CD4-positive, CD25-positive, alpha-beta regulatory T cell (primary cell): ENCODE measurements at regions not wholly inside any gene's neighbourhood (a gene's known extent, or its start where the extent isn't known, plus 50 kb on each side); places are given as distances from the start of the nearest gene placed in this dataset.

Experiments used
- ATAC-seq, 2 donors: fragments of 150-1000 bp; cut with Tn5 transposase; one replicate each; pipeline ENCODE4 v1.10.0; 2021; ENCODE audit warnings: low read depth in 2 of 2, moderate number of reproducible peaks in 2 of 2, moderate library complexity in 1 of 2
- DNase-seq, 3 donors: peaks; one replicate each; pipeline versions ENCODE4 v3.0.0 to v3.0.0-alpha.2; 2012 to 2022; ENCODE audit warnings: mixed read lengths in 1 of 3
- H3K27ac ChIP-seq: one replicate; pipeline ENCODE4 v1.7.0; 2013; ENCODE audit warnings: mild to moderate bottlenecking, low read length; ENCODE audit not compliant: insufficient read depth, poor library complexity, severe bottlenecking
- H3K27me3 ChIP-seq: one replicate; pipeline ENCODE4 v1.7.0; 2013; ENCODE audit warnings: low read length; ENCODE audit not compliant: control insufficient read depth, insufficient read depth
- H3K36me3 ChIP-seq: one replicate; pipeline ENCODE4 v1.7.0; 2013; ENCODE audit warnings: mild to moderate bottlenecking, low read length, moderate library complexity; ENCODE audit not compliant: control insufficient read depth, insufficient read depth
- H3K4me1 ChIP-seq: 2 replicates; pipeline ENCODE4 v1.7.0; 2013; ENCODE audit warnings: mild to moderate bottlenecking, low read length; ENCODE audit not compliant: insufficient read depth, control insufficient read depth, poor library complexity, severe bottlenecking
- H3K4me3 ChIP-seq: one replicate; pipeline ENCODE4 v1.7.0; 2013; ENCODE audit warnings: low read depth, mild to moderate bottlenecking, low read length, moderate library complexity
- H3K9me3 ChIP-seq, 2 experiments: 1 replicate in 1 of 2; 2 replicates in 1 of 2; pipeline ENCODE4 v1.7.0; 2013; ENCODE audit warnings: low read length in 2 of 2, mild to moderate bottlenecking in 1 of 2, moderate library complexity in 1 of 2; ENCODE audit not compliant: control insufficient read depth in 2 of 2
- H3K27ac Mint-ChIP-seq, 3 donors: one replicate each; pipeline ENCODE4 v1.8.0; 2020 to 2022; ENCODE audit warnings: mild to moderate bottlenecking in 3 of 3, mixed read lengths in 3 of 3, moderate library complexity in 2 of 3
- H3K27me3 Mint-ChIP-seq: one replicate; pipeline ENCODE4 v1.8.0; 2022; ENCODE audit warnings: mild to moderate bottlenecking, mixed read lengths
- H3K36me3 Mint-ChIP-seq: one replicate; pipeline ENCODE4 v1.8.0; 2020; ENCODE audit warnings: mixed read lengths
- H3K4me1 Mint-ChIP-seq, 4 donors: one replicate each; pipeline ENCODE4 v1.8.0; 2020 to 2022; ENCODE audit warnings: mixed read lengths in 4 of 4, mild to moderate bottlenecking in 1 of 4
- H3K4me3 Mint-ChIP-seq, 4 donors: one replicate each; pipeline ENCODE4 v1.8.0; 2020 to 2022; ENCODE audit warnings: mild to moderate bottlenecking in 4 of 4, mixed read lengths in 4 of 4, moderate library complexity in 3 of 4
- H3K9me3 Mint-ChIP-seq, 7 donors: one replicate each; pipeline ENCODE4 v1.8.0; 2020 to 2022; ENCODE audit warnings: mixed read lengths in 7 of 7, mild to moderate bottlenecking in 3 of 7, moderate library complexity in 2 of 7

- ATAC-seq (no peak), DNase-seq (no peak)
- Histone ChIP-seq H3K36me3 (no peaks in the 10 kb centered on the region), H3K27ac (no peak overlapping the region), H3K9me3 (peaks cover 0 to 10% of the 10 kb centered on the region in 2 experiments), H3K4me1 (no peaks in the 10 kb centered on the region), H3K27me3 (no peaks in the 10 kb centered on the region), H3K4me3 (no peak overlapping the region)
- H3K9me3 Mint-ChIP-seq, result peaks cover 4 to 40% (median 9%) of the 10 kb centered on the region in 7 donors
- no peak overlapping the region for H3K27ac Mint-ChIP-seq
- peaks cover 0 to 5% (median 0%) of the 10 kb centered on the region in 4 donors for H3K4me1 Mint-ChIP-seq
- no peak overlapping the region for H3K4me3 Mint-ChIP-seq
- peaks cover 4% of the 10 kb centered on the region for H3K27me3 Mint-ChIP-seq
- H3K36me3 Mint-ChIP-seq, result peaks cover 4% of the 10 kb centered on the region
Measured at GRCh38 chr6:76533661-76534060, 461.2 kb upstream of the IMPG1 start.

GRCh38 chr6:76532647-76533046 lies 460.2 kb upstream of the IMPG1 start:
- H3K4me3 ChIP-seq, result no peak overlapping the region
- no peak for ATAC-seq
- no peaks in the 10 kb centered on the region for H3K4me1 ChIP-seq
- H3K27me3 ChIP-seq, result no peaks in the 10 kb centered on the region
- Mint-ChIP-seq H3K27me3 (no peaks in the 10 kb centered on the region), H3K4me1 (no peaks in the 10 kb centered on the region), H3K36me3 (peaks cover 4% of the 10 kb centered on the region), H3K27ac (no peak overlapping the region), H3K9me3 (peaks cover 4 to 43% (median 9%) of the 10 kb centered on the region in 7 donors), H3K4me3 (no peak overlapping the region)
- no peak overlapping the region for H3K27ac ChIP-seq
- DNase-seq, result no peak
- peaks cover 0 to 10% of the 10 kb centered on the region in 2 experiments for H3K9me3 ChIP-seq
- no peaks in the 10 kb centered on the region for H3K36me3 ChIP-seq

- Histone ChIP-seq H3K4me1 (no peaks in the 10 kb centered on the region), H3K27me3 (no peaks in the 10 kb centered on the region), H3K4me3 (no peak overlapping the region), H3K9me3 (no peaks in the 10 kb centered on the region), H3K36me3 (no peaks in the 10 kb centered on the region), H3K27ac (no peak overlapping the region)
- no peaks in the 10 kb centered on the region for H3K36me3 Mint-ChIP-seq
- H3K4me3 Mint-ChIP-seq, result no peak overlapping the region
- no peaks in the 10 kb centered on the region for H3K27me3 Mint-ChIP-seq
- H3K9me3 Mint-ChIP-seq, result peaks cover 0 to 13% (median 5%) of the 10 kb centered on the region in 7 donors
- ATAC-seq (no peak), DNase-seq (no peak)
- no peak overlapping the region for H3K27ac Mint-ChIP-seq
- H3K4me1 Mint-ChIP-seq, result no peaks in the 10 kb centered on the region
Measured at GRCh38 chr6:76518443-76518842, 446.0 kb upstream of the IMPG1 start.

GRCh38 chr6:76516924-76517323 lies 444.5 kb upstream of the IMPG1 start:
- H3K27ac Mint-ChIP-seq, result no peak overlapping the region
- DNase-seq (no peak), ATAC-seq (no peak)
- no peaks in the 10 kb centered on the region for H3K27me3 Mint-ChIP-seq
- H3K27ac ChIP-seq, result no peak overlapping the region
- H3K4me1 ChIP-seq, result no peaks in the 10 kb centered on the region
- H3K27me3 ChIP-seq, result no peaks in the 10 kb centered on the region
- H3K36me3 ChIP-seq, result no peaks in the 10 kb centered on the region
- H3K36me3 Mint-ChIP-seq, result no peaks in the 10 kb centered on the region
- H3K9me3 ChIP-seq, result no peaks in the 10 kb centered on the region
- H3K4me3 Mint-ChIP-seq, result no peak overlapping the region
- no peaks in the 10 kb centered on the region for H3K4me1 Mint-ChIP-seq
- no peak overlapping the region for H3K4me3 ChIP-seq
- H3K9me3 Mint-ChIP-seq, result peaks cover 0 to 8% (median 5%) of the 10 kb centered on the region in 7 donors

GRCh38 chr6:76510489-76510888 lies 438.0 kb upstream of the IMPG1 start:
- Histone ChIP-seq H3K9me3 (peaks cover 0 to 4% of the 10 kb centered on the region in 2 experiments), H3K36me3 (no peaks in the 10 kb centered on the region), H3K4me3 (no peak overlapping the region), H3K4me1 (no peaks in the 10 kb centered on the region), H3K27me3 (no peaks in the 10 kb centered on the region), H3K27ac (no peak overlapping the region)
- H3K27ac Mint-ChIP-seq, result no peak overlapping the region
- DNase-seq (no peak), ATAC-seq (no peak)
- H3K4me3 Mint-ChIP-seq, result no peak overlapping the region
- H3K4me1 Mint-ChIP-seq, result no peaks in the 10 kb centered on the region
- H3K27me3 Mint-ChIP-seq, result no peaks in the 10 kb centered on the region
- H3K36me3 Mint-ChIP-seq, result no peaks in the 10 kb centered on the region
- H3K9me3 Mint-ChIP-seq, result peaks cover 0 to 5% (median 3%) of the 10 kb centered on the region in 7 donors

GRCh38 chr6:76509397-76509796 lies 436.9 kb upstream of the IMPG1 start:
- Histone ChIP-seq H3K9me3 (peaks cover 0 to 4% of the 10 kb centered on the region in 2 experiments), H3K4me3 (no peak overlapping the region), H3K27ac (no peak overlapping the region), H3K27me3 (no peaks in the 10 kb centered on the region), H3K4me1 (no peaks in the 10 kb centered on the region), H3K36me3 (no peaks in the 10 kb centered on the region)
- H3K27ac Mint-ChIP-seq, result no peak overlapping the region
- no peak overlapping the region for H3K4me3 Mint-ChIP-seq
- no peaks in the 10 kb centered on the region for H3K36me3 Mint-ChIP-seq
- no peaks in the 10 kb centered on the region for H3K27me3 Mint-ChIP-seq
- H3K4me1 Mint-ChIP-seq, result no peaks in the 10 kb centered on the region
- no peak for DNase-seq
- no peak for ATAC-seq
- H3K9me3 Mint-ChIP-seq, result peaks cover 0 to 5% (median 3%) of the 10 kb centered on the region in 7 donors

- no peak overlapping the region for H3K4me3 Mint-ChIP-seq
- Histone ChIP-seq H3K4me3 (no peak overlapping the region), H3K27me3 (no peaks in the 10 kb centered on the region), H3K9me3 (peaks cover 0 to 4% of the 10 kb centered on the region in 2 experiments), H3K36me3 (no peaks in the 10 kb centered on the region), H3K27ac (no peak overlapping the region), H3K4me1 (no peaks in the 10 kb centered on the region)
- no peaks in the 10 kb centered on the region for H3K4me1 Mint-ChIP-seq
- ATAC-seq (no peak), DNase-seq (no peak)
- H3K36me3 Mint-ChIP-seq, result no peaks in the 10 kb centered on the region
- H3K27me3 Mint-ChIP-seq, result no peaks in the 10 kb centered on the region
- H3K9me3 Mint-ChIP-seq, result peaks cover 0 to 12% (median 4%) of the 10 kb centered on the region in 7 donors
- H3K27ac Mint-ChIP-seq, result no peak overlapping the region
Measured at GRCh38 chr6:76506808-76507207, 434.3 kb upstream of the IMPG1 start.

- Histone ChIP-seq H3K4me3 (no peak overlapping the region), H3K27ac (no peak overlapping the region), H3K36me3 (no peaks in the 10 kb centered on the region), H3K27me3 (no peaks in the 10 kb centered on the region), H3K9me3 (peaks cover 0 to 11% of the 10 kb centered on the region in 2 experiments), H3K4me1 (no peaks in the 10 kb centered on the region)
- DNase-seq (no peak), ATAC-seq (no peak)
- no peaks in the 10 kb centered on the region for H3K4me1 Mint-ChIP-seq
- no peak overlapping the region for H3K27ac Mint-ChIP-seq
- H3K36me3 Mint-ChIP-seq, result no peaks in the 10 kb centered on the region
- no peak overlapping the region for H3K4me3 Mint-ChIP-seq
- H3K9me3 Mint-ChIP-seq, result peaks cover 0 to 41% (median 9%) of the 10 kb centered on the region in 7 donors
- H3K27me3 Mint-ChIP-seq, result no peaks in the 10 kb centered on the region
Measured at GRCh38 chr6:76495909-76496308, 423.4 kb upstream of the IMPG1 start.
